OCI-LY7 (cell line): ENCODE measurements at regions not wholly inside any gene's neighbourhood (a gene's known extent, or its start where the extent isn't known, plus 50 kb on each side); places are given as distances from the start of the nearest gene placed in this dataset.

Source experiments
- BruUV-seq: library from RNA; stranded (reverse); fragments of 400-500 nt; replicated peaks from 2 replicates; lab custom pipeline; 2021; lab: Mats Ljungman, UMichigan
- CTCF ChIA-PET: fragments of 300-600 bp; sonication (Branson Sonifier 250); formaldehyde crosslinking; loops from one replicate; lab custom pipeline; 2022; ENCODE audit warnings: antibody characterized with exemption; ENCODE audit not compliant: unreplicated experiment; lab: Charles Lee
- POLR2A ChIA-PET: fragments of 300-600 bp; sonication (Branson Sonifier 250); formaldehyde crosslinking; loops from one replicate; lab custom pipeline; 2022; ENCODE audit warnings: antibody characterized with exemption; lab: Charles Lee
- DNase-seq: peaks from one replicate; pipeline ENCODE4 v3.0.0-alpha.2; 2015; ENCODE audit warnings: low spot score
- H2AFZ ChIP-seq: fragments of 200-600 bp; sonication (generic), shearing (Covaris generic); 2 replicates; pipeline ENCODE4 v1.6.1; 2014; ENCODE audit warnings: mild to moderate bottlenecking, antibody characterized with exemption, low read length, moderate library complexity
- H3K27ac ChIP-seq: fragments of 200-600 bp; sonication (generic); 2 replicates; pipeline ENCODE4 v1.5.1; 2014; ENCODE audit warnings: mixed run types, low read depth, mild to moderate bottlenecking, moderate library complexity, low read length, inconsistent platforms; ENCODE audit not compliant: poor library complexity, severe bottlenecking
- H3K36me3 ChIP-seq: fragments of 200-600 bp; sonication (generic); 2 replicates; pipeline ENCODE4 v1.6.1; 2014; ENCODE audit warnings: mild to moderate bottlenecking, antibody characterized with exemption, low read length, moderate library complexity, mixed read lengths; ENCODE audit not compliant: insufficient read depth
- H3K4me1 ChIP-seq: fragments of 200-600 bp; sonication (generic); 2 replicates; pipeline ENCODE4 v1.5.1; 2014; ENCODE audit warnings: mild to moderate bottlenecking, low read length; ENCODE audit not compliant: insufficient read depth, poor library complexity, severe bottlenecking
- H3K4me2 ChIP-seq: fragments of 200-600 bp; sonication (generic); 2 replicates; pipeline ENCODE4 v1.6.1; 2014; ENCODE audit warnings: mild to moderate bottlenecking, low read length
- H3K4me3 ChIP-seq: fragments of 200-600 bp; sonication (generic); 2 replicates; pipeline ENCODE4 v1.5.1; 2014; ENCODE audit warnings: mild to moderate bottlenecking, low read depth, low read length; ENCODE audit not compliant: poor library complexity, severe bottlenecking
- H3K79me2 ChIP-seq: fragments of 200-600 bp; sonication (generic); 2 replicates; pipeline ENCODE4 v1.6.1; 2016; ENCODE audit warnings: low read depth, mild to moderate bottlenecking, low read length, moderate library complexity, mixed read lengths; ENCODE audit not compliant: insufficient read depth
- H3K9me2 ChIP-seq: fragments of 200-600 bp; sonication (generic); 2 replicates; pipeline ENCODE4 v1.6.1; 2016; ENCODE audit warnings: mild to moderate bottlenecking, low read length, mixed read lengths; ENCODE audit not compliant: insufficient read depth
- H3K9me3 ChIP-seq: fragments of 200-600 bp; sonication (generic); 2 replicates; pipeline ENCODE4 v1.6.1; 2014; ENCODE audit warnings: mild to moderate bottlenecking, mixed run types, low read length, mixed read lengths
- H4K20me1 ChIP-seq: fragments of 200-600 bp; sonication (generic); 2 replicates; pipeline ENCODE4 v1.6.1; 2014; ENCODE audit warnings: mild to moderate bottlenecking, antibody characterized with exemption, low read length, moderate library complexity, mixed read lengths; ENCODE audit not compliant: insufficient read depth
- EZH2phosphoT487 ChIP-seq: fragments of 200-600 bp; sonication (generic); IDR thresholded peaks from 2 replicates; pipeline ENCODE4 v1.6.1; 2018; ENCODE audit warnings: low read depth, borderline replicate concordance, mild to moderate bottlenecking, mixed run types, antibody characterized with exemption, low read length, moderate library complexity, mixed read lengths
- intact Hi-C: fragments of 100-400 bp; cut with micrococcal nuclease; formaldehyde crosslinking; loops from one replicate; pipeline ENCODE4 v1.10.0; 2022; ENCODE audit not compliant: unreplicated experiment
- TF ChIP-seq, protein P1 (sequence below): fragments of 200-600 bp; sonication (generic); conservative IDR thresholded peaks from 2 replicates; pipeline ENCODE4 v1.5.1; 2014; ENCODE audit warnings: mild to moderate bottlenecking, antibody characterized with exemption, low read length, moderate library complexity, mixed read lengths

DNA sequence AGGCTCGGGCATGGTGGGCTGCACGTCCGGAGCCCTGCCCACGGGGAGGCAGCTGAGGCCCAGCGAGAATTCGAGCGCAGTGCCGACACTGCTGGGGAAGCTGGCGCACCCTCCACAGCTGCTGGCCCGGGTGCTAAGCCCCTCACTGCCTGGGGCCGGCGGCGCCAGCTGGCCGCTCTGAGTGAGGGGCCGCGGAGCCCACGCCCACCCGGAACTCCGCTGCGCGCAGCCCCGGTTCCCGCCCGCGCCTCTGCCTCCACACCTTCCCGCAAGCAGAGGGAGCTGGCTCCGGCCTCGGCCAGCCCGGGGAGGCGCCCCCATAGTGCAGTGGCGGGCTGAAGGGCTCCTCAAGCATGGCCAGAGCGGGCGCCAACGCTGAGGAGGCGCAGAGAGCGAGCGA lies 2080.4 kb downstream of the PCDH9 start:
- Histone ChIP-seq H3K27ac (no peak overlapping the region), H3K36me3 (no peaks in the 10 kb centered on the region), H2AFZ (no peak overlapping the region), H3K79me2 (no peaks in the 10 kb centered on the region), H3K4me2 (no peak overlapping the region), H3K9me3 (no peaks in the 10 kb centered on the region), H3K4me3 (no peak overlapping the region), H4K20me1 (no peaks in the 10 kb centered on the region), H3K9me2 (no peaks in the 10 kb centered on the region), H3K4me1 (no peaks in the 10 kb centered on the region)
- no peak for TF ChIP-seq EZH2phosphoT487
- TF ChIP-seq, protein P1, sequence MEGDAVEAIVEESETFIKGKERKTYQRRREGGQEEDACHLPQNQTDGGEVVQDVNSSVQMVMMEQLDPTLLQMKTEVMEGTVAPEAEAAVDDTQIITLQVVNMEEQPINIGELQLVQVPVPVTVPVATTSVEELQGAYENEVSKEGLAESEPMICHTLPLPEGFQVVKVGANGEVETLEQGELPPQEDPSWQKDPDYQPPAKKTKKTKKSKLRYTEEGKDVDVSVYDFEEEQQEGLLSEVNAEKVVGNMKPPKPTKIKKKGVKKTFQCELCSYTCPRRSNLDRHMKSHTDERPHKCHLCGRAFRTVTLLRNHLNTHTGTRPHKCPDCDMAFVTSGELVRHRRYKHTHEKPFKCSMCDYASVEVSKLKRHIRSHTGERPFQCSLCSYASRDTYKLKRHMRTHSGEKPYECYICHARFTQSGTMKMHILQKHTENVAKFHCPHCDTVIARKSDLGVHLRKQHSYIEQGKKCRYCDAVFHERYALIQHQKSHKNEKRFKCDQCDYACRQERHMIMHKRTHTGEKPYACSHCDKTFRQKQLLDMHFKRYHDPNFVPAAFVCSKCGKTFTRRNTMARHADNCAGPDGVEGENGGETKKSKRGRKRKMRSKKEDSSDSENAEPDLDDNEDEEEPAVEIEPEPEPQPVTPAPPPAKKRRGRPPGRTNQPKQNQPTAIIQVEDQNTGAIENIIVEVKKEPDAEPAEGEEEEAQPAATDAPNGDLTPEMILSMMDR, result no peak
- ChIA-PET POLR2A (interaction anchor here (0.5 kb wide), 1 partner anchor 379 kb away, joined by 5 read pairs; no protein-coding TSS in a partner anchor), CTCF (no interaction called here)
- intact Hi-C loops, result no loop called here
- no peak for DNase-seq
- BruUV-seq, result no TSS peak

DNA sequence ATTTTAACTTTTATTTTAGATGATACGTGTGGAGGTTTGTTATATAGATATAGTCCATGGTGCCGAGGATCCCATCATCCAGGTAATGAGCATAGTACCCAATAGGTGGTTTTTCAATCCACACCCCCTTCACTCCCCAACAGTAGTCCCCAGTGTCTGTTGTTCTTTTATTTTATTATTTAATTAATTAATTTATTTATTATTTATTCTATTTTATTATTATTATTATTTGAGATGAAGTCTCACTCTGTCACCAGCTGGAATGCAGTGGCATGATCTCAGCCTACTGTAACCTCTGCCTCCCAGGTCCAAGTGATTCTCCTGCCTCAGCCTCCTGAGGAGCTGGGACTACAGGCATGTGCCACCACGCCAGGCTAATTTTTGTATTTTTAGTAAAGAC lies 2086.2 kb downstream of the PCDH9 start:
- H2AFZ ChIP-seq, result no peak overlapping the region
- H3K9me2 ChIP-seq, result no peaks in the 10 kb centered on the region
- H4K20me1 ChIP-seq, result no peaks in the 10 kb centered on the region
- H3K4me3 ChIP-seq, result no peak overlapping the region
- H3K4me2 ChIP-seq, result no peak overlapping the region
- TF ChIP-seq, protein P1, result no peak
- no peak for TF ChIP-seq EZH2phosphoT487
- no peaks in the 10 kb centered on the region for H3K36me3 ChIP-seq
- no peaks in the 10 kb centered on the region for H3K4me1 ChIP-seq
- no peak overlapping the region for H3K27ac ChIP-seq
- H3K9me3 ChIP-seq, result no peaks in the 10 kb centered on the region
- ChIA-PET CTCF (no interaction called here), POLR2A (no interaction called here)
- H3K79me2 ChIP-seq, result no peaks in the 10 kb centered on the region
- DNase-seq, result no peak
- no TSS peak for BruUV-seq
- intact Hi-C loops, result no loop called here

DNA sequence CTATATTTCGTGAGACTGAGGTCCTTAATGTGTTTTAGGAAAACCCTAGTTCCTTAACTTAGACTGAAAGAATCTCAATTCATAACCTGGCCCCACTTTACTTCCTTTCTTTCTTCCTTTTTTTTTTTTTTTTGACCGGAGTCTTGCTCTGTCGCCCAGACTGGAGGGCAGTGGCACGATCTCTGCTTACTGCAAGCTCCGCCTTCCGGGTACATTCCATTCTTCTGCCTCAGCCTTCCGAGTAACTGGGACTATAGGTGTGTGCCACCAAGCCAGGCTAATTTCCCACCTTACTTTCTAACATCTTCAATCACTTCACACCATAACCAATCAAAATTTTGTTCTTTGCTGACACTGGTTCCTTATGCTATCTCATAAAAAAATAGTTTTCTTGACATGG lies 2097.0 kb downstream of the PCDH9 start:
- CTCF ChIA-PET, result no interaction called here
- Histone ChIP-seq H3K9me2 (no peaks in the 10 kb centered on the region), H4K20me1 (no peaks in the 10 kb centered on the region), H3K9me3 (no peaks in the 10 kb centered on the region), H3K27ac (no peak overlapping the region), H3K4me1 (no peaks in the 10 kb centered on the region), H3K4me2 (no peak overlapping the region), H3K36me3 (no peaks in the 10 kb centered on the region), H3K79me2 (no peaks in the 10 kb centered on the region), H2AFZ (no peak overlapping the region), H3K4me3 (no peak overlapping the region)
- intact Hi-C loops, result no loop called here
- no TSS peak for BruUV-seq
- POLR2A ChIA-PET, result no interaction called here
- DNase-seq, result no peak
- TF ChIP-seq, protein P1, result no peak
- TF ChIP-seq EZH2phosphoT487, result no peak
